ENCODE measurements at regions not wholly inside any gene's neighbourhood (a gene's known extent, or its start where the extent isn't known, plus 50 kb on each side); places are given as distances from the start of the nearest gene placed in this dataset.

DNA sequence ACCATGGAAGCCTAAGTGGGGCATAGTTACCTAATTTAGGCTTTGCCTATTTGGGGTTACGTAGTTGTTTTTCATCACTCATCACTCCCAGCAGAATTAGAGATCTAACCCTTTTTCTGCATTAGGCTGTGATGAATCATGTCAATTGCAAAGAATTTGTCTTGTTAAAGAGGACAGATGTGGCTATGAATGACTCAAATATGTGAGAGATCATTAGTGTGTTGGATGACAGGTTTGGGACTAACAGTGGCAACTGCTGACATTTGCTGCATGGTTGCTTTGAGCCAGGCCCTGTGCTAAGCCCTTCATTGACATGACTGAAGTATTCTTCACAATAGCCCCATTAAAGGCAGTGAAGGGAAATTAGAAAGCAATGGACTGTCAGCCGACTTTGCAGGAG is 83.4 kb upstream of the BMPER start:
- no peak for DNase-seq

- no peak for DNase-seq
Observed at GRCh38 chr7:33823913-33824312, 81.4 kb upstream of the BMPER start.

DNA sequence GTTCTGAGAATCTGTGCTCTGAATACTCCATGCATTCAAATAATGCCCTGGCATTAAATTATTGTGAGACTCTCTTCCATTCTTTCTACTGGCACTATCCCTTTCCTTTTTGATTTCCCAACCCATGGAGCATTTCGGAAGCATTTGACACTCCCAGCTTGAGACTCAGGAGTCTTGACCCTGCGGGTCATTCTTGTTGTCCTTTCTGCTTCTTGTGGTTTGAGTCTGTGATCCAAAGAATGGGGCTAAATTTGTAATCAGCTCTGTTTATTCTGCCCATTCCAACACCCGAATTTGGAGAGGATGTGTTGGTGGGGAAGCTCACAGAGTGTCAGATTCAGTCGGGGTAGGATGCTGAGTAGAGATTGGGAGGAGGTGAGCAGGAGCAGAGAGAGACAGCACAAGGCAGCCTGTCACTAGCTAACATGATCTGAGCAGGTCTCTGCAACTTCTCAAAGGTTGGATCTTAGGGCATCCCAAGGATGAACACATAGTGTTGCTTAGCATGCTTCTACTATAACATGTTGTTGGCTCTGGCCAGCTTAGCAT is 80.4 kb upstream of the BMPER start:
- DNase-seq: no peak

DNA sequence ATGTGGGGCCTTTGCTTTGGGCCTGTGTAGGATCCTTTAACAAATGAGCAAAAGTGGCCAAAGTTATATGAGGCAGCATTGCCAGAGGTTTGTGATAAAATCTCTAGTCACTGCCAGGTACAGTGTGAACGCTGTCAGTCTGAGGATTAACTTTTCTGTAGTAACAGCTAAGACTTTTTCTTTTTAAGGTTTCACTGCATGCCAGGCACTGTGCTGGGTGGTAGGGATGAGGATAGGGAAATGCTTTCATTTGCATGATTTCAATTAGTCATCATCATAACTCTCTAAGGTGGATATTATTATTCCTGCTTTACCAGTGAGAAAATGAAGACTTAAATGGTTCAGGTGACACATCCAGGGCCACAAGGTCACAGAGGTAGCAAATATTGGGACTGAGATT is 79.7 kb upstream of the BMPER start:
- DNase-seq: no peak

DNA sequence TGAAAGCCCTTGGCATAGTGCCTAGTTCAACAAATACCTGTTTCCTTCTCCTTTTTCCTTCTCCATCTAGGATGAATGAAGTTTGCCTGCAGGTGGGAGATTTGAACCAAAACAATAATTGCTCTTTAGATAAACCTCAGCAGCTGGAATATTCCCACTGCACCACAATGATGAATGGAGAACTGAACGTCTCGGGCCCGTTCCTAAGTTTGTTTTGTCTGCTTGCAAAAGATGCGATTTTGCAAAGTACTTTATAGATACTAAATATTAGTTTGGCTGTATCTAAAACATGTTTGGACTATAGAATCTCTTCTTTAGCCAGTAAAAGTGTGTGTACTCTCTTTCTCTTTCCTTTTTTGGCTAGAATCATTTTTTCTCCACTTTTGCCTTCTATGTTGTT is 75.8 kb upstream of the BMPER start:
- no peak for DNase-seq

- no peak for DNase-seq
Observed at GRCh38 chr7:33831389-33832141, 73.8 kb upstream of the BMPER start.

DNA sequence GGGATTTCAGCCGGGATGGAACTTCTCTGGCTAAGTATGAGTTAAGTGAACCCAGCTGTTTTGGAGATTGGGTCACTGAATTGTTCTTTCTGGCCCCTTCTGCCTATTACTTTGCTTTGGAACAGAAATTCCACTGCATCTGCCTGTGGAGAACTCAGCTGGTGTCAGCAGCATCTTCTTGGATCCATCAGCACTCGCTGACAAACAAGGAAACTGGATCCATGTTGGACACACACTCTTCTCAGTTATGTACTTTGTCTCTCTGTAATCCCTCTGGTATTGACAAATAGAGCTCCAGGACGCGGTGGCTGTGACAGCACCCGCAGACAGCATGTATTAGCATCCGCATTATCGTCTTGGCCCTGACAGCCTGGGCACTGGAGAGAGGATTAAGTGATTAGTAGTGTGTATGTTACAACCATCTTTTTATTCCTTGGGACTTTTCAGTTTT is 73.0 kb upstream of the BMPER start:
- DNase-seq: no peak

DNA sequence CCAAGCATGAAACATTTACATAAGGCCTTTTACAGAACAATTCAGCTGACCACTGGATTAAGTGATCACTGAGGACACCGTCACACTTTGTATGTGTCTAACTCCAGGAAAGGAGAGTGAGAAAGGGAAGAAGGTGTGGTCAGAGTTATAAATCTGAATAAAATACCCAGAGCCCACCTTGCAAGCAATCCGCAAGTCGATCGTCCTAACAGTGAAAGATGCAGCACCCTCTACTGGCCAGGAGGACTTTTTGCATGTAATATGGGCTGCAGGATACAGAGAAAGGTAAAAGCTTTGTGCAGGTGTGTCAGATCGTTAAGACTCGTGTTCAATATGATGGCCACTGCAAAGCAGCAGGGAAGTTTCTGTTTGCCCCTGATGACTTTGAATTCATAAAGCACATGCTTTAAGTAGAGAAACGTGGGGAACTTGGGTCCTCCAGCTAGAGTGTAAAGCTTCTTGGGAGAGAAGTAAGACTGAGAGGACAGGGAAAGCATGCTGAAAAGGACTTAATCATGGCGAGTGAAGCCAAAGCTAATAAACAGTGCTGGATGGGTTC is 68.5 kb upstream of the BMPER start:
- DNase-seq: no peak

DNA sequence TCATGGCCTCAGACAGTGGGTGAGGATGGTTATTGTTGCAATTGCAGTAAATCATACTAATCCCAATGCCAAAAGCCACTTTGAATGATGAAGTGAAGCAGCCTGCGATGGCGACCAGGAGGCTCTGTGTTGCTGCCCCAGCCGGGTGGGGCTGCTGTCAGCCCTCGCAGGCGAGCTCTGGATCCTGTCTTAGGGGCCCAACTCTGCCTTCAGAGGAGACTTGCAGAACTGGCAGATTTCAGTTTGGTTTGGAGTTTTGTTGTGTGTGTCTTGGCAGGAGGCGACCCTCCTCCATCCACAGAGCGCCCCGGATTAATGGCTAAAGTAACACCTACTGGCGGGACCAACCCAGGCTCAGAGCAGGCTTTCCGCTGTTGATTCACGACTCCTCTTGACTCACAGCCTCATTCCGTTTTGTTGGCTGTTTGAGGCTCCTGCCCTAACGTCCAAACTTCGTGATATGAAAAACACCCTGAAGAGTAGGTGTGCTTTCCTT is 67.9 kb upstream of the BMPER start:
- no peak for DNase-seq

GRCh38 chr7:33841031-33841430 is 64.3 kb upstream of the BMPER start:
- DNase-seq: no peak

DNA sequence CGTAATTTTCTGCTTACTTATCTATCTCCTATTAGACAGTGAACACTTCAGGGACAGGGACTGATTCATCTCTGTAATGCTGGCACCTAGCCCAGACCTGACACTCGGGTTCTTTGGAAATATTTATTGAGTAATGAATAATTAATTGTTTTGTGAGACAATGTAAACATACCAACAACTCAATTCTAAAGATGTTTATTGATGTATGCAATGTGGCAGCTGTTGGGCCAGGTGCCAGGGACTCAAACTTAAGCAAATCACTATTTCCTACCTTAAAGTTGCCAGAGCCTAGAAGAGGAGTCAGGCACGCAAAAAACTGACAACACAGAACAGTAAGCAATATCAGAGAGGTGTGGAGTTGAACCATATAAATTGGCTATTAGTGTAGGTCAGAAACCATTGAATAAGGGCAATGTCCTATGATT is 63.6 kb upstream of the BMPER start:
- DNase-seq: no peak

DNA sequence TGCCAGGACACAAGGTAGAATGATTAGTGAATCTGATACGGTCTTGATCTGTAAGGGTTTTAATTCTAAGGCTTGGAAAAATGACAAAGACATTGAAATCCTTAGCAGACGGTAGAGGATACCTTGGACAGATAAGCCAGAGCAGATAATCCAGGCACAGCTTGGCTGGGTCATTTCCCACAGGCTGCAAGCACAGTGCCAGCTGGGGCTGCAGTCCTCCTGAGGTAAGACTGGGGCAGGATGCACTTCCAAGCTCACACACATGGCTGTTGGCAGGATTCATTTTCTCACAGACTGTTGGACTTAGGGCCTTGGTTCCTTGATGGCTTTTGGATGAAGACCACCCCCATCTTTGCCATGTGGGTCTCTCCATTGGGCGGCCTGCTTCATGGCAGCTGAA is 63.2 kb upstream of the BMPER start:
- no peak for DNase-seq

DNA sequence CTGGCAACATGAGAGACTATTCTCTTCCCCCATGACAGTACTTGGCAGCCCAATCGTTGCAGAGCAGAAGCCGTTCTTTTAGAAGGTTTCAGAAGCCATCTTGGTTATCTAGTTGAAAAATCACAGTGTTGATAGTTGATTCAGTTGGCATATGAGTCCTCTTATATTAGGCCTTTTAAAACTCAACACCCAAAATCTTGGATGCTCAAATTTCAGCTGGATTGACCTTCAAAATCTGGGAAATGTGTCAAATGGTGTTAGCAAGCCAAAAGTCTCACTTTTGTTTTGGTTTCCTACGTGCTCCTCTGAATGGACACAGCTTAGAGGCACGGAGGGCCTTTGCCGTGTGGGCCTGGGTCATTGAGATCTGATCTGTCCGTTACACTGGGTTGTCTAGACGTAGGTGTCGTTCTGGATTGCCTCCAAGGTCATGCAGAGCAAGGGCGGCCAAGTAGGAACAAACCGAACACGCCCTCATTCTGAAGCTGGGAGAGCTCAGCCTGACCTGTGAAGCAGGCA is 59.3 kb upstream of the BMPER start:
- no peak for DNase-seq

DNA sequence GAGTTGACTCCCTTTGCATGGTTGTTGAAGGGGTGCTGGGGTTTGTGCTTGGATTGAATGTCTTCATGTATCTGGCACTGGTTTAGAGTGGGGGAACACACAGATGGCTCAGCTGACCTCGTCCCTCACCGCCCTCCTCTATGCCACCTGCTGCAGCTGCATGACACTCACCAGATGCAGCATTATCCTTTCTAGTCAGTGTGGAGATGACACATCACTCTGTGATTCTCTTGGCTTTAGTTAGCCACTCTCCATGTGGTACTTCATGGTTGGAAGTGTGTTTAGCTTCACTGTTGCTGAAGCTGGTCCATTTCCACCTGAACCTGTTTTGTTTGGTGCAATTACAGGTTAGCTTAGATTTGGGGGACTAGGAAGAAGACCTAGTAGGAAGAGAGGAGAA is 56.3 kb upstream of the BMPER start:
- DNase-seq: no peak

GRCh38 chr7:33849971-33850559 is 55.3 kb upstream of the BMPER start:
- DNase-seq: no peak

GRCh38 chr7:33850768-33851167 is 54.6 kb upstream of the BMPER start:
- DNase-seq: no peak

DNA sequence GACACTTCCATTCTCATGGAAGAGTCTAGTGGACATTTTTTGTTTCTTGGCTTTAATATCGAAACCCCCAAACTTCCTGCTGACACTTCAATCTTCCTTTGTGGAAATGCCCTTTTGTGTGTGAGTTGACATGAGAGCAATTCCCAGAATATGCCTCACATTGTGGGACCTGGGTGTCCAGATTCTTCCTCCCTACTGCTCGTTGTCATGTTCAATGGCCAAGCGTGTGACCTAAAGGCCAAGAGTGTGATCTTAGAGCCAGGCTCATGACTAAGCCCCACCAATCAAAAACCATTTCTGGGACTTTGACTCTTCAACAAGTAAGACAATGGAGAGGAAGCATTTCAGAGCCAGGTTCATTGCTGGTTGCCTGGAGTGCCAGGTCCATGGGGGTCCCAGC is 52.5 kb upstream of the BMPER start:
- DNase-seq: no peak

DNA sequence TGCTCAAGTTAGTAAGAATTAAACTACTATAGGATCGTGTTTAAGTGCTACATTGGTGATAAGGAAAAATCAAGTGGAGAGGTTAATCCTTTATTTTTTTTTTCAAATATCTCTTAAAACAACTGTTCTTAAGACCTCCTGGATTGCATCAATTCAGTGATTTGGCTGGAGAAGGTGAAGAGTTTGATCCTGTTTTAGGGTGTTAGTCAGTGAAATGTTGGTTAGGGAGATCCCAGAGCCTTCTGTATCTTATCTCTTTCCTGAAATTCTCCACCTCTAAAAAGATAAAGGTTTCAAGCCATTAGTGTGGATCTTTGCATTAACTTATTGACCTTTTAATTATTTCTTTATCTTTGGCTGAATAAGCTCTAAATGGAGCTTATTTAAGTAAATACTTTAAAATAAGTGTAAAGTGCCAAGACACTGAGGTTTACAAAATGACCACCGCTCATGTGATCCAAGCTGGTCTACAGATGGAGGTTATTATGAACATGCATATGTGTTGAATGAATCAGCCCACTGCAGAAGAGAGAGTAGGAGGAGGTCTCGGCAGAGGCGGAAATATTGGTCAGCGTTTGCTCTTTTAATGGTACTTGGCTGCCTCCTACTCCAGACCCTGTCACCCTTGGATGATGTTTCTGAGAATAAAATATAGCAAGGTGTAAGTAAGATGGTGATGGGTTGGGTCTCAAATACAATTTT is 51.8 kb upstream of the BMPER start:
- no peak for DNase-seq

GRCh38 chr7:33854178-33854577 is 51.2 kb upstream of the BMPER start:
- DNase-seq: no peak

- peak; percentile 22 for DNase-seq
Observed at GRCh38 chr7:33854801-33855350, 50.5 kb upstream of the BMPER start.

Data from hematopoietic multipotent progenitor cell treated with erythropoietin and hydrocortisone succinate and interleukin-3 and kit ligand, for 6 days (in vitro differentiated cells).